ENCODE measurements at regions not wholly inside any gene's neighbourhood (a gene's known extent, or its start where the extent isn't known, plus 50 kb on each side); places are given as distances from the start of the nearest gene placed in this dataset.

- TF ChIP-seq EZH2 (IDR thresholded peaks at IDR 0.05; ENCODE audit: borderline replicate concordance, low read length) (no peak), CTCF (IDR thresholded peaks at IDR 0.05; ENCODE audit: low read length) (no peak)
Measured at GRCh38 chrX:39163581-39164126, 362.4 kb downstream of the MID1IP1 start.
